WTC11 (cell line): ENCODE measurements at regions not wholly inside any gene's neighbourhood (a gene's known extent, or its start where the extent isn't known, plus 50 kb on each side); places are given as distances from the start of the nearest gene placed in this dataset.
"Not testable (repeated sequence)": the region's sequence is repeated elsewhere in the genome, so short reads cannot be mapped to it uniquely, and the experiment has no call there.

Experiments
- ATAC-seq: fragments of 200-7000 bp; cut with Tn5 transposase; 2 replicates; pipeline ENCODE4 v1.10.0; 2021; ENCODE audit warnings: mild to moderate bottlenecking, moderate library complexity
- CTCF ChIA-PET: fragments of 300-600 bp; sonication (Branson Sonifier 250); formaldehyde crosslinking; loops from one replicate; lab custom pipeline; 2021; ENCODE audit warnings: antibody characterized with exemption; lab: Charles Lee
- POLR2A ChIA-PET: fragments of 350-600 bp; sonication (Branson Sonifier 250); formaldehyde crosslinking; loops from one replicate; lab custom pipeline; 2021; ENCODE audit warnings: antibody characterized with exemption; lab: Charles Lee
- DNase-seq: peaks from one replicate; pipeline ENCODE4 v3.0.0; 2021; ENCODE audit warnings: low spot score
- H3K27ac Mint-ChIP-seq: 2 replicates; pipeline ENCODE4 v1.8.0; 2021; ENCODE audit warnings: mixed read lengths
- H3K27me3 Mint-ChIP-seq: 2 replicates; pipeline ENCODE4 v1.8.0; 2021; ENCODE audit warnings: low read depth, mild to moderate bottlenecking, moderate library complexity, mixed read lengths
- H3K36me3 Mint-ChIP-seq: 2 replicates; pipeline ENCODE4 v1.8.0; 2021; ENCODE audit warnings: mixed read lengths
- H3K4me1 Mint-ChIP-seq: 2 replicates; pipeline ENCODE4 v1.8.0; 2022; ENCODE audit warnings: mixed read lengths
- H3K4me3 Mint-ChIP-seq: 2 replicates; pipeline ENCODE4 v1.8.0; 2021; ENCODE audit warnings: mild to moderate bottlenecking, moderate library complexity, mixed read lengths
- H3K9me3 Mint-ChIP-seq: 2 replicates; pipeline ENCODE4 v1.8.0; 2021; ENCODE audit warnings: mixed read lengths
- CBFB ChIP-seq: sonication (generic); formaldehyde crosslinking; IDR thresholded peaks from 2 replicates; pipeline ENCODE4 v1.8.1; 2022; ENCODE audit warnings: mild to moderate bottlenecking, low read depth, missing genetic modification reagents
- E2F1 ChIP-seq: sonication (generic); formaldehyde crosslinking; IDR thresholded peaks from 2 replicates; pipeline ENCODE4 v1.8.0; 2022; ENCODE audit warnings: mild to moderate bottlenecking, missing genetic modification reagents
- GABPB1 ChIP-seq: sonication (generic); formaldehyde crosslinking; IDR thresholded peaks from 2 replicates; pipeline ENCODE4 v1.8.1; 2023; ENCODE audit warnings: mild to moderate bottlenecking, missing genetic modification reagents
- NR2C2 ChIP-seq: sonication (generic); formaldehyde crosslinking; IDR thresholded peaks from 2 replicates; pipeline ENCODE4 v1.8.0; 2022; ENCODE audit warnings: mild to moderate bottlenecking, missing genetic modification reagents
- PREB ChIP-seq: sonication (generic); formaldehyde crosslinking; IDR thresholded peaks from 2 replicates; pipeline ENCODE4 v1.8.1; 2022; ENCODE audit warnings: mild to moderate bottlenecking, missing genetic modification reagents, moderate library complexity, borderline replicate concordance
- PRRX2 ChIP-seq: fragments of 250-450 bp; sonication (Bioruptor Pico); IDR thresholded peaks from 2 replicates; pipeline ENCODE4 v1.8.0; 2021; ENCODE audit warnings: mild to moderate bottlenecking
- SMAD3 ChIP-seq: sonication (generic); formaldehyde crosslinking; IDR thresholded peaks from 2 replicates; pipeline ENCODE4 v1.8.0; 2022; ENCODE audit warnings: missing genetic modification reagents, mild to moderate bottlenecking, borderline replicate concordance
- STAT6 ChIP-seq: sonication (generic); formaldehyde crosslinking; conservative IDR thresholded peaks from 2 replicates; pipeline ENCODE4 v1.8.1; 2023; ENCODE audit warnings: mild to moderate bottlenecking, low read depth, missing genetic modification reagents, moderate library complexity
- ZBTB21 ChIP-seq: sonication (generic); formaldehyde crosslinking; IDR thresholded peaks from 2 replicates; pipeline ENCODE4 v1.8.1; 2023; ENCODE audit warnings: mild to moderate bottlenecking, missing genetic modification reagents, borderline replicate concordance
- ZNF121 ChIP-seq: sonication (generic); formaldehyde crosslinking; IDR thresholded peaks from 2 replicates; pipeline ENCODE4 v1.8.0; 2023; ENCODE audit warnings: missing genetic modification reagents
- ZNF219 ChIP-seq: sonication (generic); formaldehyde crosslinking; IDR thresholded peaks from 2 replicates; pipeline ENCODE4 v1.8.0; 2023; ENCODE audit warnings: missing genetic modification reagents, mild to moderate bottlenecking, borderline replicate concordance
- ZNF281 ChIP-seq: sonication (generic); formaldehyde crosslinking; IDR thresholded peaks from 2 replicates; pipeline ENCODE4 v1.8.0; 2023; ENCODE audit warnings: mild to moderate bottlenecking, missing genetic modification reagents
- ZNF317 ChIP-seq: sonication (generic); formaldehyde crosslinking; IDR thresholded peaks from 2 replicates; pipeline ENCODE4 v1.8.1; 2023; ENCODE audit warnings: low read depth, mild to moderate bottlenecking, moderate library complexity, missing genetic modification reagents, borderline replicate concordance
- ZNF396 ChIP-seq: fragments of 250-450 bp; sonication (Bioruptor Pico); IDR thresholded peaks from 2 replicates; pipeline ENCODE4 v1.8.0; 2021; ENCODE audit warnings: mild to moderate bottlenecking, moderate library complexity, borderline replicate concordance
- ZNF416 ChIP-seq: fragments of 250-450 bp; sonication (Bioruptor Pico); IDR thresholded peaks from 2 replicates; pipeline ENCODE4 v1.9.0; 2021; ENCODE audit warnings: mild to moderate bottlenecking, inconsistent platforms
- ZNF423 ChIP-seq: fragments of 250-450 bp; sonication (Bioruptor Pico); IDR thresholded peaks from 2 replicates; pipeline ENCODE4 v2.1.2; 2022; ENCODE audit warnings: mild to moderate bottlenecking, moderate library complexity
- TF ChIP-seq, protein P1 (sequence below): fragments of 250-450 bp; sonication (Bioruptor Pico); IDR thresholded peaks from 2 replicates; pipeline ENCODE4 v1.9.0; 2021; ENCODE audit warnings: moderate library complexity, mild to moderate bottlenecking, inconsistent platforms, borderline replicate concordance
- TF ChIP-seq, protein P2 (sequence below): sonication (generic); formaldehyde crosslinking; IDR thresholded peaks from 2 replicates; pipeline ENCODE4 v1.8.0; 2022; ENCODE audit warnings: mild to moderate bottlenecking, missing genetic modification reagents
- TF ChIP-seq, protein P3 (sequence below): fragments of 250-450 bp; sonication (Bioruptor Pico); IDR thresholded peaks from 2 replicates; pipeline ENCODE4 v1.8.0; 2021; ENCODE audit warnings: mild to moderate bottlenecking

DNA sequence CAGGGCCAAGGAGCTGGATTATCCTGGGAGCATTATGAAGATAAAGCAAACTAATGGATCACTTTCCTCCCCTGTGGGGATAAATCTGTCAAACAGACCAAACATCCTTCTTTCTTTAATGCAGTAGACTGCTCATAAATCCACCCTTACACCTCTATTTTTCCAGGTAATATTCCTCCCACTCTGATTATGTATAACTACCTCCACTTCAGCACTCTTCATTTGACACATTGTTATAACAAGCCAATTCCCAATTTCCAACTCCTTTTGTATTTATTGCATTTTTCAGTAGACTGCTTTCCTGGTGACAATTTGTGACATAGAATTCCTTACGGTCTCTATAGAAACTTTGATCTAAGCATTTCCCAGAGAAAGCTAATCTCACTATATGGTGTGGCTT, 115.0 kb upstream of the PRKG2 start (continued):
- no peak for TF ChIP-seq ZNF423 (CRISPR knock-in tag)
- TF ChIP-seq, protein P1, sequence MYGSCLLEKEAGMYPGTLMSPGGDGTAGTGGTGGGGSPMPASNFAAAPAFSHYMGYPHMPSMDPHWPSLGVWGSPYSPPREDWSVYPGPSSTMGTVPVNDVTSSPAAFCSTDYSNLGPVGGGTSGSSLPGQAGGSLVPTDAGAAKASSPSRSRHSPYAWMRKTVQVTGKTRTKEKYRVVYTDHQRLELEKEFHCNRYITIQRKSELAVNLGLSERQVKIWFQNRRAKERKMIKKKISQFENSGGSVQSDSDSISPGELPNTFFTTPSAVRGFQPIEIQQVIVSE (CRISPR knock-in tag), result no peak
- no peak for TF ChIP-seq ZNF281 (CRISPR knock-in tag)
- TF ChIP-seq ZNF121 (CRISPR knock-in tag), result no peak
- no peak for TF ChIP-seq ZBTB21 (CRISPR knock-in tag)

DNA sequence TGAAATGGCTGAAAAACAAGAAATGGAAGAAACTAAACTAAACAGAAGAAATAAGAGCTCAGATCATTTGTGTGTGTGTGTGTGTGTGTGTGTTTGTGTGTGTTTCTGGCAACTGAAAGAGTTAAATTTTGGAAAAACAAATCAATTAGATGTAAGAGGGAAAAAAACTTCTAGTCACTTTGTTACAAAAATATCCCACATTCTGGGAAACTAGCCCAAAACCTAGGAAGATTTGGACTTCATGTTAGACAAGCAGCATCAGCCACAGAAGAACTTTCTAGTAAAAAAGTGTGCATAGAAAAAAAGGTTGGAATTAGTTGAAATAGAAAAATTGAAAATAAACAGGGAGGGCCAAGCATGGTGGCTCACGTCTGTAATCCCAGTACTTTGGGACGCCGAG, 111.6 kb upstream of the PRKG2 start:
- POLR2A ChIA-PET, result no interaction called here
- no peak for TF ChIP-seq ZNF219 (CRISPR knock-in tag)
- no peak for TF ChIP-seq PRRX2 (CRISPR knock-in tag)
- TF ChIP-seq, all 79 proteins: peak for 0
- Mint-ChIP-seq H3K27me3 (no peaks in the 10 kb centered on the region), H3K4me1 (no peaks in the 10 kb centered on the region), H3K36me3 (no peaks in the 10 kb centered on the region), H3K4me3 (no peak overlapping the region), H3K27ac (no peak overlapping the region), H3K9me3 (peaks cover 5% of the 10 kb centered on the region)
- CTCF ChIA-PET, result interaction anchor here (1.0 to 1.9 kb wide), 2 partner anchors 67 to 257 kb away, joined by 4 to 5 read pairs; no protein-coding TSS in a partner anchor
- no peak for ATAC-seq
- DNase-seq, result no peak

DNA sequence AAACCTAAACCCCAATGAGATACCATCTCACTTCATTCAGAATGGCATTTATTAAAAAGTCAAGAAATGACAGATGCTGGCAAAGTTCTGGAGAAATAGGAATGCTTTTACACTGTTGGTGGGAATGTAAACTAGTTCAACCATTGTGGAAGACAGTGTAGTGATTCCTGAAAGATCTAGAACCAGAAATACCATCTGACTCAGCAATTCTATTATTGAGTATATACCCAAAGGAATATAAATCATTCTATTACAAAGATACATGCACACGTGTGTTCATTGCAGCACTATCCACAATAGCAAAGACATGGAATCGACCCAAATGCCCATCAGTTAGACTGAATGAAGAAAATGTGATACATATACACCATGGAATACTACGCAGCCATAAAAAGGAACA, 109.6 kb upstream of the PRKG2 start:
- H3K27me3 Mint-ChIP-seq, H3K4me3 Mint-ChIP-seq, H3K27ac Mint-ChIP-seq, H3K4me1 Mint-ChIP-seq, H3K36me3 Mint-ChIP-seq, ATAC-seq, DNase-seq, H3K9me3 Mint-ChIP-seq, CTCF ChIA-PET, POLR2A ChIA-PET: not testable (repeated sequence)

DNA sequence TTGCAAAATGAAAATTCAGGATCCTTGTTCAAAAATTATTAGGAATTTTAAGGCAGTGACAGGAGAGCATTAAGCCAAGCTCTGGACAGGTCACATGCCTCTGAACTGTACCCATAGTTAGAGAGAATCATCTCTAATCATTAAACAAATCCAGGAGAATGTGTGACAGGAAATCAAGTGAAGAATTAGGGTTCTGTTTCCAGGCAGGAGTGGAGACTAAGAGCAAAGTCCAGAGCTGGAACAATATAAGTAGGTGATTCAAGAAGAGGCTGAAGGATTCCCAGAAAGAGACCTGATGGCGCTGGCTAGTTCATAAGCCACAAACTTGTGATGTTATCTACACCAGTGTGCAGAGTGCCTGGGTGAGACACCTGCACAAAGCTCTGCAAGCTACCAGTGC, 104.6 kb upstream of the PRKG2 start:
- DNase-seq, result no peak
- CTCF ChIA-PET, result no interaction called here
- no peak overlapping the region for H3K27ac Mint-ChIP-seq
- H3K27me3 Mint-ChIP-seq, result no peaks in the 10 kb centered on the region; the same call in 1 of the 2 replicates
- H3K4me3 Mint-ChIP-seq, result no peak overlapping the region
- no peak for ATAC-seq
- POLR2A ChIA-PET, result no interaction called here
- no peaks in the 10 kb centered on the region for H3K4me1 Mint-ChIP-seq
- no peaks in the 10 kb centered on the region for H3K36me3 Mint-ChIP-seq
- H3K9me3 Mint-ChIP-seq, result peaks cover 2% of the 10 kb centered on the region
- no peak for TF ChIP-seq E2F1 (CRISPR knock-in tag)
- no peak for TF ChIP-seq NR2C2
- TF ChIP-seq GABPB1, result no peak
- no peak for TF ChIP-seq STAT6
- TF ChIP-seq PREB (CRISPR knock-in tag), result no peak
- no peak for TF ChIP-seq ZNF416
- TF ChIP-seq, protein P2, sequence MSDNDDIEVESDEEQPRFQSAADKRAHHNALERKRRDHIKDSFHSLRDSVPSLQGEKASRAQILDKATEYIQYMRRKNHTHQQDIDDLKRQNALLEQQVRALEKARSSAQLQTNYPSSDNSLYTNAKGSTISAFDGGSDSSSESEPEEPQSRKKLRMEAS, result no peak
- TF ChIP-seq ZBTB21 (CRISPR knock-in tag), result no peak
- TF ChIP-seq ZNF317, result no peak
- TF ChIP-seq SMAD3 (CRISPR knock-in tag), result no peak
- TF ChIP-seq ZNF396 (CRISPR knock-in tag), result no peak
- TF ChIP-seq, protein P3, sequence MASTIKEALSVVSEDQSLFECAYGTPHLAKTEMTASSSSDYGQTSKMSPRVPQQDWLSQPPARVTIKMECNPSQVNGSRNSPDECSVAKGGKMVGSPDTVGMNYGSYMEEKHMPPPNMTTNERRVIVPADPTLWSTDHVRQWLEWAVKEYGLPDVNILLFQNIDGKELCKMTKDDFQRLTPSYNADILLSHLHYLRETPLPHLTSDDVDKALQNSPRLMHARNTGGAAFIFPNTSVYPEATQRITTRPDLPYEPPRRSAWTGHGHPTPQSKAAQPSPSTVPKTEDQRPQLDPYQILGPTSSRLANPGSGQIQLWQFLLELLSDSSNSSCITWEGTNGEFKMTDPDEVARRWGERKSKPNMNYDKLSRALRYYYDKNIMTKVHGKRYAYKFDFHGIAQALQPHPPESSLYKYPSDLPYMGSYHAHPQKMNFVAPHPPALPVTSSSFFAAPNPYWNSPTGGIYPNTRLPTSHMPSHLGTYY, result no peak
- no peak for TF ChIP-seq CBFB (CRISPR knock-in tag)
